Erythroblast (primary cell): ENCODE measurements at regions not wholly inside any gene's neighbourhood (a gene's known extent, or its start where the extent isn't known, plus 50 kb on each side); places are given as distances from the start of the nearest gene placed in this dataset.

Experiments used
- GATA1 ChIP-seq: IDR thresholded peaks from 2 replicates; pipeline ENCODE4 v1.6.1; 2011; ENCODE audit warnings: low read depth, mild to moderate bottlenecking, control low read depth, low read length, moderate library complexity
- POLR2A ChIP-seq: IDR thresholded peaks from 2 replicates; pipeline ENCODE4 v1.6.1; 2011; ENCODE audit warnings: mild to moderate bottlenecking, low read length

DNA sequence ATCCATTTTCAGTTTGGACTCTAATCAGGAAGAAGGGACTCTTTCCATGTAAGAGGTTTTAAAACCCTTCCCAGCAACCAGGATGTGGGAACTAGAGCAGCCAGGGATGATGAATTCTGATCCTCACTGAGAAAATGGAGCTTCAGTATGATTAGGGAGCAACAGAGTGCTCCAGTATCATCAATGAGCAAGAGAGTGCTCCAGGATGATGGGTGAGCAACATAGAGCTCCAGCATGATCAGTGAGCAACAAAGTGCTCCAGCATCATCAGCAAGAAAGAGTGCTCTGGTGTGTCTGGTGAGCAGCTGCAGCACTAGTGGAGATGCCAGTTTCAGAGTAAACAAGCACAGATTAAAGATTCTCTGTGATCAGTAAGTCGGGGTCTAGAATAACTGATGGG lies 106.4 kb upstream of the LPP start:
- TF ChIP-seq POLR2A (no peak), GATA1 (no peak)
